A204.1 (cell line): ENCODE measurements at regions not wholly inside any gene's neighbourhood (a gene's known extent, or its start where the extent isn't known, plus 50 kb on each side); places are given as distances from the start of the nearest gene placed in this dataset.
"Not testable (repeated sequence)": the region's sequence is repeated elsewhere in the genome, so short reads cannot be mapped to it uniquely, and the experiment has no call there.

Experiments used
- FAIRE-seq: peaks from 2 replicates; lab custom pipeline; 2012; peaks lifted over from hg19 to GRCh38; lab: Jason Lieb, UNC

DNA sequence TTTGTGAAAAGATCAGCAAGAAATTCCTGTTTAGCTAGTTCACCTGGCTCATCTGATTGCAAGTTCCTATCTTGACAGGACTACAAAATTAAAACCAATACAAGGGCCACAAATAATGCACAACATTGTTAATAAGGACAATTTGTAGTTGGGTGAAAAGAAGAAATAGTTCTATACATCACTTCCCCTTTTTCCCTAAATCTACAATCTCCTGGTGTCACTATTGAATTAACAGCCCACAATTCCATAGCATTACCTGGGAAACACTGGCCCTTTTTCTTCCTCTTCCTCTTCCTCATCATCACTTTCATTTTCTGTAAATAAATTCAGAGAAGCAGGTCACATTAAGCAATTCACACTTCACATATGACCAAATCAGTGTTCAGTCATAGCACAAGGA lies 366.9 kb downstream of the FAM72C start:
- no peak for FAIRE-seq

DNA sequence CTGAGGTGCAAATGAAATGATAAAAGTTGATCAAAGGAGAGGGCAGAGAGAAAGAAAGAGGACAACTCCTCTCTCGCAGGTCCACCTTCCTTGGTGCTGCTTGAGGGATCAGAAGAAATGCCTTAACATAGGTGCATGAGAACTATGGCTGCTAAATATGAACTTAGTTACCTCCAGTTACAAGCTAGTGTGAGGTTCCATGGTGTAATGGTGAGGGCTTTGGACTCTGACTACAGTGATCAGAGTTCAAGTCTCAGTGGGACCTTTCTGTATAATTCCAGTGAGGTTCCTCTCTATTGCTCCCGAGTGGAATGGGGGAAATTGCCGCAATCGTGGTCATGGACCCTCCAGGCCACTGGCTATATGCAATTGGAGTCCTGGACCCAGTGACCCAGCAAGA lies 387.3 kb downstream of the FAM72C start:
- no peak for FAIRE-seq

- FAIRE-seq: no peak
These were observed 396.8 kb downstream of the FAM72C start for GRCh38 chr1:143574891-143575520.

- not testable (repeated sequence) for FAIRE-seq
These were observed 399.1 kb downstream of the FAM72C start for GRCh38 chr1:143572661-143573060.

DNA sequence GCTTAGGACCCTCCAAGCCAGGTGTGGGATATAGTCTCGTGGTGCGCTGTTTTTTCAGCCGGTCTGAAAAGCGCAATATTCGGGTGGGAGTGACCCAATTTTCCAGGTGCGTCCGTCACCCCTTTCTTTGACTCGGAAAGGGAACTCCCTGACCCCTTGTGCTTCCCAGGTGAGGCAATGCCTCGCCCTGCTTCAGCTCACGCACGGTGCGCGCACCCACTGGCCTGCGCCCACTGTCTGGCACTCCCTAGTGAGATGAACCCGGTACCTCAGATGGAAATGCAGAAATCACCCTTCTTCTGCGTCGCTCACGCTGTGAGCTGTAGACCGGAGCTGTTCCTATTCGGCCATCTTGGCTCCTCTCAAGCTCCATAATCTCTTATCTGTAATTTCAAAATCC lies 408.0 kb downstream of the FAM72C start:
- FAIRE-seq: not testable (repeated sequence)

DNA sequence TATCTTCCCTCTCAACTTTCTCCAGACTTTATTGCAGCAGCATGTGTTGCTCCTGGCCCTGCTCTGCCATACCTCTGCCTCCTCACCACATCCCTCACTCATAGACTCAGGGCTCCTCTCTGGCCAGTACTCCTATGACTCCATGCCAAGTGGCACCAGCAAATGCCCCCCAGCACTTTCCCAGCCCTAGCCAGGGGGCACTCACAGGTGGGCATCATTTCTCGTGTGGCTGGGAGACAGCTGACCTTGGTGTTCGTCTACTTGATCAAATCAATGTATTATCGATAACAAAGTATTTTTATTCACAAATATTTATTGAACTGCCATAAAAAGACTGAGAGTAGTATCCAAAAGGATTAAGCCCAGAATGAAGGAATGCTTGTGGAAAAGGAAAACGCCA lies 418.2 kb downstream of the FAM72C start:
- FAIRE-seq: no peak

- FAIRE-seq: not testable (repeated sequence)
These were observed 467.1 kb downstream of the FAM72C start for GRCh38 chr1:143504703-143505102.

DNA sequence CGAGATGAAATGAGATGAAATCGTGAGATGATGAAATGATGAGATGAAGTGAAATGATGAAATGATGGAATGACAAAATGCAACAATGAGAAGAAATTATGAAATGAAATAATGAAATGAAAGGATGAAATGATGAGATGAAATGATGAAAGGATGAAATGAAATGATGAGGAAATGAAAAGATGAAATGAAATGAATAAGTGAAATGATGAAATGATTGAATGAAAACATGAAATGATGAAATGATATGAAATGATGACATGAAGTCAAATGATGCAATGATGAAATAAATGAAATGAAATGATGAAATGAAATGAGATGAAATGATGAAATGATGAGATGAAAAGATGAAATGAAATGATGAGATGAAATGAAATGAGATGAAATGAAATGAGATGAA lies 467.7 kb downstream of the FAM72C start:
- FAIRE-seq: not testable (repeated sequence)

- not testable (repeated sequence) for FAIRE-seq
These were observed 468.7 kb downstream of the FAM72C start for GRCh38 chr1:143503048-143503447.

DNA sequence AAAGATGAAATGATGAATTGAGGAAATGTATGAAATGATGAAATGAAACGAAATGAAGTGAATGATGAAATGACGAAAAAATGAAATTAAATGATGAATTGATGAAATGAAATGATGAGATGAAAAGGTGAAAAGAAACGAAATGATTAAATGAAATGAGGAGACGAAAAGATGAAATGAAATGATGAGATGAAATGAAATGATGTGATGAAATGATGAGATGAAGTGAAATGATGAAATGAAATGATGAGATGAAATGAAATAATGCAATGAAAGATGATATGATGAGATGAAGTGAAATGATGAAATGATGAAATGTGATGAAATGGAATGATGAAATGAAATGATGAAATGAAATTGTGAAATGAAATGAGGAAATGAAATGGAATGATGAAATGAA lies 469.7 kb downstream of the FAM72C start:
- FAIRE-seq: not testable (repeated sequence)

- FAIRE-seq: not testable (repeated sequence)
These were observed 473.6 kb downstream of the FAM72C start for GRCh38 chr1:143498059-143498749.

DNA sequence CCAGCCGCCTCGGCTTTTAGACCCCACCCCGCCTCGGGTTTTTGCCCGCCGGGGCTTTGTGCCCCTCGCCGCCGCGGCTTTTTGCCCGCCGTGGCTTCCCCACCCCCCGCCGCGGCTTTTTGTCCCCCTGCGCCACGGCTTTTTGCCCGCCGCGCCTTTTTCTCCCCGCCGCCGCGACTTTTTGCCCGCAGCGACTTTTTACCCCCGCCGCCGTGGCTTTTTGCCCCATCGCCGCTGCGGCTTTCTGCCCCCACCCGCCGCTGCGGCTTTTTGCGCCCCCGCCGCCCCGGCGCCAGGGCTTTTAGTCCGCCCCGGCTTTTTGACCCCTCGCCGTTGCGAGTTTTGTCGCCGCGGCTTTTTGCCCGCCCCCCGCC lies 474.4 kb downstream of the FAM72C start:
- FAIRE-seq: no peak

DNA sequence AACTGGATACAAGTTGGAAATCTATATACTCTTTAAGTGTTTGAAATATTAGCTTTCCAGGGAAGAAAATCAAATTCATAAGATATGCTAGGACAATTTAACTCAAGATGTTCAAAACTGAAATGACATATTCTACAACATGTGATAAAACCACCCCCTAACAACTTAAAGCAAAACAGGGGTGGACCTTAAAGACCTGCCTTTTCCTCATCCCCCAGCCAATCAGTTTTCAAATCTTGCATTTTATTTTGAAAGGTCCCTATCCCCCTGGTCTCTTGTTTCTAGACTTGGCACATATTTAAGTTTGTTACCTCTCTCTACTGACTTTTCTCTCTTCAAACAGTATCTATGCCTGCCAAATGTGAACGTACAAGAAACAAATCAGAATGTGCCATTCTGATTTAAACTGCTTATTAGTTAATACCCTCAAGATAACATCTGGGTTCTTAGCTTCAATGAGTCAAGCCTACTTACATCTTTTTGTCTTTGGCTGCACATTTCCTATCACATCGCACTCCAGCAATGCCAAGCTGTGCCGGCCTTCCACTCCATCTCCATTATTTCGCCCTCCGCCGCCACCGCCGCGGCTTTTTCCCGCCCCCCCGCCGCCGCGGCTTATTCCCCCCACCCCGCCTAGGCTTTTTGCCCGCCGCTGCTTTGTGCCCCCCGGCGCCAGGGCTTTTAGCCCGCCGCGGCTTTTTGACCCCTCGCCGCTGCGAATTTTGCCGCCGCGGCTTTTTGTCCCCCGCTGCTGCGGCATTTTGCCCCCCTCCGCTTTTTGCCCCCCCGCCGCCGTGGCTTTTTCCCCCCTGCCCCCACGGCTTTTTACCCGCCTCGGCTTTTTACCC lies 475.0 kb downstream of the FAM72C start:
- not testable (repeated sequence) for FAIRE-seq
